Thymus (tissue), 11 donors: ENCODE measurements at regions not wholly inside any gene's neighbourhood (a gene's known extent, or its start where the extent isn't known, plus 50 kb on each side); places are given as distances from the start of the nearest gene placed in this dataset.
"Not testable (repeated sequence)": the region's sequence is repeated elsewhere in the genome, so short reads cannot be mapped to it uniquely, and the experiment has no call there.

Experiments
- DNase-seq, 9 donors: peaks; one replicate each; pipeline ENCODE4 v3.0.0-alpha.2; 2013; ENCODE audit warnings: low spot score in 9 of 9, low read depth in 6 of 9, missing footprints in 1 of 9
- H3K27ac ChIP-seq, 2 donors: one replicate each; pipeline ENCODE4 v1.5.1; 2013; ENCODE audit warnings: control low read depth in 1 of 2, low read depth in 1 of 2, low read length in 1 of 2, mild to moderate bottlenecking in 1 of 2, moderate library complexity in 1 of 2
- H3K27me3 ChIP-seq, 2 donors: one replicate each; pipeline ENCODE4 v1.5.1; 2013; ENCODE audit warnings: low read length in 1 of 2; ENCODE audit not compliant: control insufficient read depth in 2 of 2, insufficient read depth in 1 of 2
- H3K36me3 ChIP-seq, 2 donors: one replicate each; pipeline ENCODE4 v1.5.1; 2013; ENCODE audit warnings: low read length in 1 of 2, mild to moderate bottlenecking in 1 of 2, moderate library complexity in 1 of 2; ENCODE audit not compliant: control insufficient read depth in 2 of 2, insufficient read depth in 2 of 2
- H3K4me1 ChIP-seq, 2 donors: one replicate each; pipeline ENCODE4 v1.5.1; 2013; ENCODE audit warnings: low read length in 2 of 2; ENCODE audit not compliant: control insufficient read depth in 2 of 2, insufficient read depth in 2 of 2
- H3K4me3 ChIP-seq, 2 donors: one replicate each; pipeline ENCODE4 v1.5.1; 2013; ENCODE audit warnings: low read length in 2 of 2, control low read depth in 1 of 2, mild to moderate bottlenecking in 1 of 2
- H3K9me3 ChIP-seq, 2 donors: one replicate each; pipeline ENCODE4 v1.5.1; 2013; ENCODE audit warnings: low read length in 1 of 2, mild to moderate bottlenecking in 1 of 2; ENCODE audit not compliant: control insufficient read depth in 2 of 2, insufficient read depth in 1 of 2
- WGBS: extraction: QIAGEN DNeasy Blood & Tissue Kit; methylation state at CpG from one replicate; pipeline ENCODE4 v1.1.7; 2013; 5-methylcytosine and 5-hydroxymethylcytosine counted together
- donor health status: healthy.

GRCh38 chr6:90894285-90895130 is 307.6 kb upstream of the MAP3K7 start:
- no peaks in the 10 kb centered on the region for H3K36me3 ChIP-seq
- no peaks in the 10 kb centered on the region for H3K9me3 ChIP-seq
- no peak overlapping the region for H3K4me3 ChIP-seq
- 85% methylated on average over 9 of the region's 9 CpGs for WGBS
- DNase-seq = no peak
- no peaks in the 10 kb centered on the region for H3K27me3 ChIP-seq
- no peak overlapping the region for H3K27ac ChIP-seq
- no peaks in the 10 kb centered on the region for H3K4me1 ChIP-seq

- 18% methylated on average over 4 of the region's 4 CpGs for WGBS
- Histone ChIP-seq H3K4me1 (no peaks in the 10 kb centered on the region), H3K4me3 (no peak overlapping the region), H3K9me3 (no peaks in the 10 kb centered on the region), H3K36me3 (no peaks in the 10 kb centered on the region), H3K27ac (no peak overlapping the region), H3K27me3 (no peaks in the 10 kb centered on the region)
- DNase-seq = no peak
Measured at GRCh38 chr6:90893400-90893799, 306.5 kb upstream of the MAP3K7 start.

- no peaks in the 10 kb centered on the region for H3K9me3 ChIP-seq
- H3K27ac ChIP-seq = no peak overlapping the region
- H3K4me1 ChIP-seq = no peaks in the 10 kb centered on the region
- no peaks in the 10 kb centered on the region for H3K36me3 ChIP-seq
- H3K27me3 ChIP-seq = no peaks in the 10 kb centered on the region
- 65% methylated on average over 3 of the region's 3 CpGs for WGBS
- no peak for DNase-seq
- no peak overlapping the region for H3K4me3 ChIP-seq
Measured at GRCh38 chr6:90892271-90892670, 305.4 kb upstream of the MAP3K7 start.

GRCh38 chr6:90891355-90891754 is 304.5 kb upstream of the MAP3K7 start:
- Histone ChIP-seq H3K4me3 (no peak overlapping the region), H3K27me3 (no peaks in the 10 kb centered on the region), H3K36me3 (no peaks in the 10 kb centered on the region), H3K27ac (no peak overlapping the region), H3K9me3 (no peaks in the 10 kb centered on the region), H3K4me1 (no peaks in the 10 kb centered on the region)
- WGBS = 96% methylated on average over 5 of the region's 5 CpGs
- no peak for DNase-seq

- Histone ChIP-seq H3K4me1 (no peaks in the 10 kb centered on the region), H3K4me3 (no peak overlapping the region), H3K9me3 (no peaks in the 10 kb centered on the region), H3K27ac (no peak overlapping the region), H3K36me3 (no peaks in the 10 kb centered on the region), H3K27me3 (no peaks in the 10 kb centered on the region)
- DNase-seq = no peak
- WGBS = 87% methylated on average over 8 of the region's 8 CpGs
Measured at GRCh38 chr6:90890683-90891330, 303.9 kb upstream of the MAP3K7 start.

GRCh38 chr6:90887764-90888163 is 300.9 kb upstream of the MAP3K7 start:
- Histone ChIP-seq H3K4me3 (no peak overlapping the region), H3K27ac (no peak overlapping the region), H3K9me3 (no peaks in the 10 kb centered on the region)

GRCh38 chr6:90885611-90886056 is 298.8 kb upstream of the MAP3K7 start:
- H3K9me3 ChIP-seq = no peaks in the 10 kb centered on the region
- no peak for DNase-seq
- no peak overlapping the region for H3K4me3 ChIP-seq
- WGBS = 92% methylated on average over 10 of the region's 10 CpGs
- H3K27me3 ChIP-seq = no peaks in the 10 kb centered on the region
- H3K36me3 ChIP-seq = no peaks in the 10 kb centered on the region
- no peak overlapping the region for H3K27ac ChIP-seq
- H3K4me1 ChIP-seq = no peaks in the 10 kb centered on the region

More at GRCh38 chr6:90887764-90888163, 300.9 kb upstream of the MAP3K7 start:
- H3K27me3 ChIP-seq = no peaks in the 10 kb centered on the region
- no peaks in the 10 kb centered on the region for H3K4me1 ChIP-seq
- DNase-seq = no peak
- H3K36me3 ChIP-seq = no peaks in the 10 kb centered on the region

- DNase-seq, H3K4me1 ChIP-seq, H3K27ac ChIP-seq, H3K4me3 ChIP-seq, H3K9me3 ChIP-seq, H3K36me3 ChIP-seq, H3K27me3 ChIP-seq: not testable (repeated sequence)
- WGBS = 96% methylated on average over 4 of the region's 4 CpGs
Measured at GRCh38 chr6:90885137-90885536, 298.3 kb upstream of the MAP3K7 start.

- Histone ChIP-seq H3K27ac (no peak overlapping the region), H3K4me1 (no peaks in the 10 kb centered on the region), H3K9me3 (no peaks in the 10 kb centered on the region), H3K27me3 (no peaks in the 10 kb centered on the region), H3K36me3 (no peaks in the 10 kb centered on the region), H3K4me3 (no peak overlapping the region)
- no peak for DNase-seq
- 95% methylated on average over 3 of the region's 3 CpGs for whole genome bisulfite sequencing
Measured at GRCh38 chr6:90877616-90878015, 290.7 kb upstream of the MAP3K7 start.
